IPS-18a (cell line): ENCODE measurements at regions not wholly inside any gene's neighbourhood (a gene's known extent, or its start where the extent isn't known, plus 50 kb on each side); places are given as distances from the start of the nearest gene placed in this dataset.
"Not testable (repeated sequence)": the region's sequence is repeated elsewhere in the genome, so short reads cannot be mapped to it uniquely, and the experiment has no call there.

Experiments used
- H3K27ac ChIP-seq: one replicate; pipeline ENCODE4 v1.5.1; 2013; ENCODE audit warnings: low read length
- H3K27me3 ChIP-seq: one replicate; pipeline ENCODE4 v1.6.1; 2013; ENCODE audit warnings: mild to moderate bottlenecking, low read length; ENCODE audit not compliant: control insufficient read depth, insufficient read depth
- H3K36me3 ChIP-seq: one replicate; pipeline ENCODE4 v1.6.1; 2013; ENCODE audit warnings: low read depth, low read length; ENCODE audit not compliant: control insufficient read depth
- H3K4me1 ChIP-seq: one replicate; pipeline ENCODE4 v1.6.1; 2013; ENCODE audit warnings: low read depth, low read length; ENCODE audit not compliant: control insufficient read depth
- H3K4me3 ChIP-seq: one replicate; pipeline ENCODE4 v1.5.1; 2013; ENCODE audit warnings: low read length
- H3K9ac ChIP-seq: one replicate; pipeline ENCODE4 v1.6.1; 2013; ENCODE audit warnings: mild to moderate bottlenecking, low read length, moderate library complexity
- H3K9me3 ChIP-seq: one replicate; pipeline ENCODE4 v1.6.1; 2013; ENCODE audit warnings: low read depth, low read length; ENCODE audit not compliant: control insufficient read depth

DNA sequence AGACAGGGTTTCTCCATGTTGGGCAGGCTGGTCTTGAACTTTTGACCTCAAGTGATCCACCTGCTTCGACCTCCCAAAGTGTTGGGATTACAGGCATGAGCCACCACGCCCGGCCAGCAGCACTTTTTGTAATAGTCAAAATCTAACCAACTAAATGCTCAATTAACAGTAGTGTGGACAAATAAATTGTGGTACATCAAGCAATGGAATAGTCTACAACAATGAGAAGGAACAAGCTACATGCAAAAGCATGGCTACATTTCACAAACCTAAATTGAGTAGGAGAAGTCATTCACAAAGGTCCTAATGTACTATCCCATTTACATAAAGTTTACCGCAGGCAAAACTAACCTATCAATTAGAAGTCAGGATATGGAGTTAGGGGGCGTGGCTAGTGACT, 227.4 kb downstream of the USP22 start:
- H3K27me3 ChIP-seq, H3K9me3 ChIP-seq, H3K36me3 ChIP-seq, H3K27ac ChIP-seq, H3K4me1 ChIP-seq, H3K4me3 ChIP-seq, H3K9ac ChIP-seq: not testable (repeated sequence)

DNA sequence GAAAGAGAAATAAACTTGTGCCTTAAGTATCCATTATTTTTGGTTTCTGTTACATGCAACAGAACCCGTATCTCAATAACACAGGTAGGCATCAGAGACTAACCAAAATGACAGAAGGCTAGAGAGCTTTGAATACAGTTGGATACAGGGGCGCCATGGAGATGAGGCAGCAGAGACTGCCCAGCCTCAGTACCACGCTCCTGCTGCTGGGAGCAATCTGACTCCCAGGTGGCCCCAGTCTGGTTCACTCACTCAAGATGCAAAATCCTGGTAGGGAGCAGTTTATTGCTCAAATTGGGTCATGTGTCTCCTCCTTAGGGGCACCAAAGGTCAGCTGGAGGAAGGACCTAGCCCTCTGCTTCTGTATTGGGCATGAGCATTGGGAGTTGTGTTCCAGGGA, 218.9 kb downstream of the USP22 start:
- Histone ChIP-seq H3K27me3 (no peaks in the 10 kb centered on the region), H3K27ac (no peak overlapping the region), H3K4me1 (no peaks in the 10 kb centered on the region), H3K9me3 (no peaks in the 10 kb centered on the region), H3K36me3 (no peaks in the 10 kb centered on the region), H3K9ac (no peak overlapping the region), H3K4me3 (no peak overlapping the region)

DNA sequence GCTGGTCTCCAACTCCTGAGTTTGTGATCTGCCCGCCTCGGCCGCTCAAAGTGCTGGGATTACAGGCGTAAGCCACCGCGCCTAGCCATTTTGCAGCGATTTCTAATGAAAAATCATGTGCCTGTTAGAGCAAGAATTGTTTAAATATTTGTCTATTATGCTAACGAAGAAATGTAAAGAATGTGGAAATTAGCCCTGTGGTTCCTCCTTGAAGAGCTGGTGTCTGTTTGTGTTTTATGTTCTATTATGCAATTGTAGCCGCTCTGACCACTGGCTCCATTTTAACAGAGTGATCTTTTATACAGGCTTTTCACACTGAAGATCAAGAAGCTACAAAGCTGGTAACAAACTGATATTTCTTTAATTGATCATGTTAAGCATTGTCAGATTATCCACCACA, 217.3 kb downstream of the USP22 start:
- Histone ChIP-seq H3K9me3 (no peaks in the 10 kb centered on the region), H3K4me3 (no peak overlapping the region), H3K9ac (no peak overlapping the region), H3K27me3 (no peaks in the 10 kb centered on the region), H3K27ac (no peak overlapping the region), H3K36me3 (no peaks in the 10 kb centered on the region), H3K4me1 (no peaks in the 10 kb centered on the region)

DNA sequence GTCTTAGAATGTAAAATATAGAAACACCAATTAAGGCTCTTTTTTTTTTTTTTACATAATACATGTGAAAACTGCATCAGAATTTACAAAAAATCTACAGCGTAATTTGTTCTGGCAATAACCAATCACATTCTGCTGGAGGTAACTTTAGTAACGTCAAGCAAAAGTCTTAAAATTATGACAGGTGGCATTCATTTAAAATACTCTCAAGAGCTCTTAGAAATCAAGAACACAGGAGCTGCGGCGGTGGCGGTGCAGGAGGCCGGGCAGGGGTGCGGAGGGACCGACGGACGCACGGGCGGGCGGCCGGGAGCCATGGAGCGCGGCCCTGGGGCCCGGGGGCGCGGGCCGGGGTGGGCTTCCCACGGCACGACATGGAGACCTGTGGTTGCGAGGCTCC, 202.4 kb downstream of the USP22 start:
- not testable (repeated sequence) for H3K27ac ChIP-seq, H3K4me3 ChIP-seq, H3K9ac ChIP-seq, H3K36me3 ChIP-seq, H3K4me1 ChIP-seq, H3K9me3 ChIP-seq
- H3K27me3 ChIP-seq = peaks cover 14% of the 10 kb centered on the region

DNA sequence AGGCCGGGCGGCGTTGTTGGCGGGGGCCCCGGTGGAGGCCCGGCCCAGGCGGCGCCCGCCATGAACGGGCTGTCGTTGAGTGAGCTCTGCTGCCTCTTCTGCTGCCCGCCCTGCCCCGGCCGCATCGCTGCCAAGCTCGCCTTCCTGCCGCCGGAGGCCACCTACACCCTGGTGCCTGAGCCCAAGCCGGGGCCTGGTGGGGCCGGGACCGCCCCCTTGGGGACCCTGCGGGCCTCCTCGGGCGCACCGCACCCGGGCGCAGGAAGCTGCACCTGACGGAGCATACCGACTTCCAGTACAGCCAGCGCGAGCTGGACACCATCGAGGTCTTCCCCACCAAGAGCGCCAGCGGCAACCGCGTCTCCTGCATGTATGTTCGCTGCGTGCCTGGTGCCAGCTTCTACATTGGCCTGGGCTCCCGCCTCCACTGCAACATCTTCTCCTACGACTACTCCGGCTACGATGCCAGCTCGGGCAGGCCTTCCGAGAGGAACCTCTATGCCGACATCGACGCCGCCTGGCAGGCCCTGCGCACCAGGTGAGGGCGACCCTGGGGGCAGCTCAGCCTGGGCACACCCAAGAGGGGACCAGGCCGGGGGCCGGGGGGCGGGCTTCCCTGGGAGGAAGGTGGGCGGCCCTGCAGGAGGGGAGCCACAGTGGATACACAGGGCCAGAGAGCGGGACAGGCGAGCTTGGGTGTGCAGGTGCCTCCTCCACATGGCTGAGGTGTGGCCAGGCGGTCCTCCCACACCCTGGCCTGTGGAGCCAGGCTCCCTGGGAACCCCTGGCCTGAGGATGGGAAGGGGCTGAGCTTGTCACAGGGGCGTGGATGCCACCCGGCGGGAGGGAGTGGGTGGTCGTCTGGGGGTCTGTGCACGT, 201.6 kb downstream of the USP22 start:
- H3K36me3 ChIP-seq, H3K4me1 ChIP-seq, H3K4me3 ChIP-seq, H3K27ac ChIP-seq, H3K9me3 ChIP-seq, H3K9ac ChIP-seq: not testable (repeated sequence)
- H3K27me3 ChIP-seq = peaks cover 14% of the 10 kb centered on the region

DNA sequence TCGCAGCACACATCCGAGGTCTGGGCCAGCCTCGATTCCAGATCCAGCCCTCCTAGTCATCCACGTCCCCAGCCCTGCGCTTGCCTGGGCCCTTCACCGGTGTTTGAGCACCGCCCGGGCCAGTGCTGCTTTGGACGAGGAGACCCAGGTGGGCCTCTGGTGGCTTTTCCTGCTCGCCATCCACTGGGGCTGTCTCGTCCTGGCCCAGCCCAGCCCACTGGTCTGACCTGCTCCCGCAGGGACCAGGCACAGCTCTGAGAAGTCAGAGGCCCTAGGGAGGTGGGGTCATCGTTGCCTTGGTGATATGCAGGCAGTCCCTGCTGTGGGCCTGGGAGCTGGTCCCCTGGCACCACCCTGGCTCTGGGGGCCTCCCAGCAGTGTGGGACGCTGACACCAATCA, 200.8 kb downstream of the USP22 start:
- H3K9ac ChIP-seq, H3K9me3 ChIP-seq, H3K4me1 ChIP-seq, H3K27ac ChIP-seq, H3K4me3 ChIP-seq, H3K36me3 ChIP-seq: not testable (repeated sequence)
- H3K27me3 ChIP-seq = peaks cover 14% of the 10 kb centered on the region

DNA sequence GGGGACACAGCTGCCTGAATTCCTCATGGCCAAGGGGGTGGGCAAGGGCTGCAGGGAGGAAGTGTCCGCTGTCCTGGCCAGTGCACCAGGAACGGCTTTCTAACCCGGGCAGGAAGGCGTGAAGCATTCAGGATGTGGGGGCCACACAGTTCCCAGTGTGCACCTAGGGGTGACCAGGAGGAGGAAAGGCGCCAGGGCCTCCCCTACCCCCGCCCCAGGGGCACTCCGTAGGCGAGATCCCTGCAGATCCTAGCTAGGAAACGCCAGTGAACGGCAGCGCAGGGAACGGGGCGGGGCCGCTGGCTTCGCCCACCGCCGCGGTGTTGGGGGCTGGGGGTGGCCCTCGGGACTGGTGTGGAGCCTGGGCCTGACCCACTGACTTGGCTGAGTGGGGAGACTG, 199.6 kb downstream of the USP22 start:
- not testable (repeated sequence) for H3K27ac ChIP-seq, H3K4me1 ChIP-seq, H3K9ac ChIP-seq, H3K36me3 ChIP-seq, H3K9me3 ChIP-seq, H3K4me3 ChIP-seq
- H3K27me3 ChIP-seq = peaks cover 14% of the 10 kb centered on the region

DNA sequence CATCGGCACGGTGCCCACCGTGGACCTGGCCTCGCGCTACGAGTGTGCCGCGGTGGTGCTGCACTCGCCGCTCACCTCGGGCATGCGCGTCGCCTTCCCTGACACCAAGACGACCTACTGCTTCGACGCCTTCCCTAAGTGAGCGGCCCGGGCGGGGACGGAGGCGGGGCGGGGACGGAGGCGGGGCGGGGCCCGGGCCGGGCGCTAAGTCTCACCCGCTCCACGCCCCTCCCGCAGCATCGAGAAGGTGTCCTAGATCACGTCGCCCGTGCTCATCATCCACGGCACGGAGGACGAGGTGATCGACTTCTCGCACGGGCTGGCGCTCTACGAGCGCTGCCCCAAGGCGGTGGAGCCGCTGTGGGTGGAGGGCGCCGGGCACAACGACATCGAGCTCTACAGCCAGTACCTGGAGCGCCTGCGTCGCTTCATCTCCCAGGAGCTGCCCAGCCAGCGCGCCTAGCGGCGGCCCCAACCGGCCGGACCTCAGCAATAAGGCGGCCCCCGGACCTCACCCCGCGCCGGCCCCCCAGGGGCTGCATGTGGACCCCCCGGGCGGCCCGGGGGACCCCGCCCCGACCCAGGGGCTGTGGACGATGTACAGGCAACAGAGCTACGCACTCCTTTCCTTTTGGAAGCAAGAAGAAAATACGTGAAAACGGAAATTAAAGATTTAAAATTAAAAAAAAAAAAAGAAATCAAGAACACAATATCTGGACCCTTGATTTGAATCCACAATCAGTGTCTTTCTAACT, 198.8 kb downstream of the USP22 start:
- H3K4me1 ChIP-seq, H3K27ac ChIP-seq, H3K9me3 ChIP-seq, H3K9ac ChIP-seq, H3K36me3 ChIP-seq: not testable (repeated sequence)
- H3K4me3 ChIP-seq = peak overlapping the region; percentile 17
- H3K27me3 ChIP-seq = peaks cover 14% of the 10 kb centered on the region

DNA sequence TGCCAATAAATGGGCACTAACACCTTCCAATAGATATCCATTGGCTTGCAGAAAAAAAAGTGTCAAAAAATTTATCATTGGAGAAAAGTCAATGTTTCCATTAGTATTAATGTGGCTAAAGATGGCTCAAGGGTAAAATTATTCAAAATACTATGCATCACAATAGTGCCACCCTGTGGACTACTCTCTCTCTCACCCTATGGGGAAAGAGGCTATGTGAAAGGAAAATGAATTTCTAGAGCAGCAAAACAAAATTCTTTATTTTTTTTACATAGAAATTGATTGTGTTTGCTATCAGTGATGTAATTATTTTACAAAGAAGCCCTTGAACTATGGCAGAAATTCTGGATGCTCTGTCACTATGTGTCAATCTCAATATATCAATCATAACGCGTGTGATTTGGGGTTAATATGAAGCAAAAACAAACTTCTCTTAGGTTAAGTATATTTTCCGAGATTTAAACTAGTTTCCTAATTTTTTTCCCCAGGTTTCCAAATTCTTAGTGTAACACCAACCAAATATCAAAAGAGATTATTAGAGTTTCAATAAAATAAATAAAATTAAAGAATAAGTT, 193.9 kb downstream of the USP22 start:
- H3K9me3 ChIP-seq, H3K9ac ChIP-seq, H3K27ac ChIP-seq, H3K4me3 ChIP-seq, H3K4me1 ChIP-seq, H3K36me3 ChIP-seq: not testable (repeated sequence)
- peaks cover 33% of the 10 kb centered on the region for H3K27me3 ChIP-seq

DNA sequence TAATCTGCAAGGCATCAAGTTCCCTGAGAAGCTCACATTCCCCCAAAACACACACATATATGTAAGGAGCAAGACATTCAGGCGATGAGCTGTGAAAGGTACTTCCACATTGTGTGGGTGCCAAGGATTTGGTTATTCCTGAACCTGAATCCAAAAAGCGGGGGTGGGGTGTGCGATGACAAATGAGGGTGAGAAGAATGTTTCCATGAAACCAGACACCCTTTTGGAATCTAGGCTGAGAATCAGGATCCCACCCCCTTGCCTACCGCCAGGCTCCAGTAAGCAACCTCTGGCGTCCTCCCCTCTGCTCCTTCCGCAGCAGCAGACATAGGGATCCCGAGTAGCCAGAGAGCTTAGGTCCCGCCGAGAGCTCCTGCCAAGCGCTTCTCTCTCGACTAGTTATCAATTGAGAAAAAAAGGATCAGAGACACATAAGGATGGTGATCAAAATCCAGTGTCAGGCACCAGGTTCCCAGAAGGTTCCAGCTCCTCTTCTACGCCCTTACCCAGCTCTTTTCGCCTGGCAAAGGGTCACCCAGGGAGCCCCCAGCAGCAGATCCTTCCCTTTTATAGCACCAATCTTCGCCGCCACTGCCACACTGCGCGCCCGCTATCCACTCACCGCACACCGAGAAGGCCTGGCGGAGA, 191.1 kb downstream of the USP22 start:
- H3K36me3 ChIP-seq, H3K4me1 ChIP-seq, H3K27ac ChIP-seq, H3K9me3 ChIP-seq: not testable (repeated sequence)
- peak overlapping the region; percentile 73 for H3K4me3 ChIP-seq
- peaks cover 27% of the 10 kb centered on the region for H3K27me3 ChIP-seq
- peak overlapping the region; percentile 33 for H3K9ac ChIP-seq

DNA sequence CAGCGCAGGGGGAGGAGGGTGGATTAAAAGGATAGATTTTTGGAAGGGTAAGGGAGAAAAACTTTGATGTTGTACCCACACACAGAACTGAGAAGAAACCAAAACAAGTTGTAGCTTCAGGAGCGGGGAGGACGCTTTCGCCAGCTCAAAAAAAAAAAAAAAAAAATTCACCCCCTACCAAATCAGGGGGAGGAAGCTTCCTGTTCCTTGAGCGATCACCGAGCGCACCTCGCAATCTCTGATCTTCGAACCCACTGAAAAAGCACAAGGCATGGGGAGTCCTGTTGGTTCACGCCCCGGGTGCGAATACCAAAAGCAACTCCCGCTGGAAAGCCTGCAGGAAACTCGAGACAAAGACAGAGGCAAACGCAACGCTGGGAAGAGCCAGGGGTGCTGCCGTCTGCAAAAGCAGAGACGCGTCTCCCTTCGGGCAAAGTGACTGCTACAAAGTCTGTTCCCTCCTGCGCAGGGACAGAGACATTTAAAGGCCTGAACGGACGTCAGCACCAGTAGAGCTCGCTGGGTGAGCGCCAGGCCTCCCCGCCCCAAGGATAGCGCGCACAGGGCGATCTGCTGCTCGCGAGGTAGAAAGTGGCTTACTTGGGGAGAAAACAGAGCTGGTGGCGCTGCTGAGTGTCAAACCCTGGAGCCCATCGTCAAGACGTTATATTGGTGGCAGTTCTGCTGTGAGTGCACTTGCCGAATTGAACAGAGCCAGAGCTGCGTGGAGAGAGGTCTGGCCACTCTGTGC, 190.4 kb downstream of the USP22 start:
- H3K9me3 ChIP-seq = no peaks in the 10 kb centered on the region
- no peak overlapping the region for H3K27ac ChIP-seq
- H3K9ac ChIP-seq = peak overlapping the region; percentile 33
- peaks cover 6% of the 10 kb centered on the region for H3K4me1 ChIP-seq
- peak overlapping the region; percentile 73 for H3K4me3 ChIP-seq
- no peaks in the 10 kb centered on the region for H3K36me3 ChIP-seq
- peaks cover 27% of the 10 kb centered on the region for H3K27me3 ChIP-seq
